Smooth muscle cell (in vitro differentiated cells): ENCODE measurements at regions not wholly inside any gene's neighbourhood (a gene's known extent, or its start where the extent isn't known, plus 50 kb on each side); places are given as distances from the start of the nearest gene placed in this dataset.

ENCODE experiments used
- DNase-seq: peaks from one replicate; lab custom pipeline; 2025; ENCODE audit not compliant: unreplicated experiment; lab: John Stamatoyannopoulos, UW
- H2AFZ ChIP-seq: fragments of 200-600 bp; sonication (generic); 2 replicates; pipeline ENCODE4 v1.6.0; 2016; ENCODE audit warnings: antibody characterized with exemption, low read depth, mild to moderate bottlenecking
- H3F3A ChIP-seq: fragments of 200-600 bp; sonication (generic); 2 replicates; pipeline ENCODE4 v1.6.0; 2017; ENCODE audit warnings: antibody characterized with exemption, low read depth
- H3K27ac ChIP-seq: fragments of 200-600 bp; sonication (generic); 2 replicates; pipeline ENCODE4 v1.5.1; 2016; ENCODE audit warnings: low read depth, mild to moderate bottlenecking
- H3K27me3 ChIP-seq: fragments of 200-600 bp; sonication (generic); 2 replicates; pipeline ENCODE4 v1.6.1; 2016; ENCODE audit warnings: low read depth, mild to moderate bottlenecking
- H3K36me3 ChIP-seq: fragments of 200-600 bp; sonication (generic); 2 replicates; pipeline ENCODE4 v1.5.1; 2016; ENCODE audit warnings: low read depth
- H3K4me1 ChIP-seq: fragments of 200-600 bp; sonication (generic); 2 replicates; pipeline ENCODE4 v1.5.1; 2016; ENCODE audit warnings: low read depth
- H3K4me2 ChIP-seq: fragments of 200-600 bp; sonication (generic); 2 replicates; pipeline ENCODE4 v1.6.0; 2016; ENCODE audit warnings: mild to moderate bottlenecking
- H3K4me3 ChIP-seq: fragments of 200-600 bp; sonication (generic); 2 replicates; pipeline ENCODE4 v1.5.1; 2016; ENCODE audit warnings: mild to moderate bottlenecking
- H3K79me2 ChIP-seq: fragments of 200-600 bp; sonication (generic); 2 replicates; pipeline ENCODE4 v1.6.0; 2016; ENCODE audit warnings: low read depth, mild to moderate bottlenecking
- H3K9ac ChIP-seq: fragments of 200-600 bp; sonication (generic); 2 replicates; pipeline ENCODE4 v1.6.0; 2016; ENCODE audit warnings: low read depth
- H3K9me3 ChIP-seq: fragments of 200-600 bp; sonication (generic); replicated peaks from 2 replicates; pipeline ENCODE4 v1.5.1; 2016; ENCODE audit warnings: low read depth
- H4K20me1 ChIP-seq: fragments of 200-600 bp; sonication (generic); 2 replicates; pipeline ENCODE4 v1.6.0; 2016; ENCODE audit warnings: low read depth
- CTCF ChIP-seq: fragments of 200-600 bp; sonication (generic); IDR thresholded peaks from 2 replicates; pipeline ENCODE4 v1.5.1; 2017; ENCODE audit warnings: borderline replicate concordance, mild to moderate bottlenecking, antibody characterized with exemption; ENCODE audit not compliant: insufficient read depth, poor library complexity, severe bottlenecking
- WGBS: methylation state at CpG from one replicate; pipeline ENCODE4 v1.1.7; 2016; ENCODE audit warnings: low lambda C conversion rate; 5-methylcytosine and 5-hydroxymethylcytosine counted together

- H3F3A ChIP-seq, result no peaks in the 10 kb centered on the region
- no peak overlapping the region for H3K9ac ChIP-seq
- no peak overlapping the region for H3K27ac ChIP-seq
- no peaks in the 10 kb centered on the region for H3K4me1 ChIP-seq
- H3K9me3 ChIP-seq, result no peaks in the 10 kb centered on the region
- no peak for DNase-seq
- no peak overlapping the region for H3K4me3 ChIP-seq
- TF ChIP-seq CTCF, result no peak
- no peaks in the 10 kb centered on the region for H3K27me3 ChIP-seq
- H3K36me3 ChIP-seq, result no peaks in the 10 kb centered on the region
- H3K79me2 ChIP-seq, result no peaks in the 10 kb centered on the region
- no peak overlapping the region for H3K4me2 ChIP-seq
- H4K20me1 ChIP-seq, result no peaks in the 10 kb centered on the region
- no peak overlapping the region for H2AFZ ChIP-seq
- WGBS, result 76% methylated on average over 3 of the region's 3 CpGs
These were observed 272.9 kb upstream of the BCHE start for GRCh38 chr3:166110102-166110501.

- DNase-seq, result no peak
- H3K4me3 ChIP-seq, result no peak overlapping the region
These were observed 267.7 kb upstream of the BCHE start for GRCh38 chr3:166104938-166105337.

GRCh38 chr3:166100730-166101129, 263.5 kb upstream of the BCHE start:
- Histone ChIP-seq H3K36me3 (no peaks in the 10 kb centered on the region), H3K79me2 (no peaks in the 10 kb centered on the region), H3K27ac (no peak overlapping the region), H3F3A (no peaks in the 10 kb centered on the region), H3K27me3 (no peaks in the 10 kb centered on the region), H3K4me3 (no peak overlapping the region), H2AFZ (no peak overlapping the region), H4K20me1 (no peaks in the 10 kb centered on the region), H3K4me2 (no peak overlapping the region), H3K9ac (no peak overlapping the region), H3K9me3 (no peaks in the 10 kb centered on the region), H3K4me1 (no peaks in the 10 kb centered on the region)
- 94% methylated on average over 1 of the region's 1 CpG for WGBS
- no peak for TF ChIP-seq CTCF
- no peak for DNase-seq

More at GRCh38 chr3:166104938-166105337, 267.7 kb upstream of the BCHE start:
- H3K4me2 ChIP-seq, result no peak overlapping the region
- no peak overlapping the region for H3K9ac ChIP-seq
- no peaks in the 10 kb centered on the region for H3K9me3 ChIP-seq
- H3K79me2 ChIP-seq, result no peaks in the 10 kb centered on the region
- no peak for TF ChIP-seq CTCF
- no peaks in the 10 kb centered on the region for H3K36me3 ChIP-seq
- no peaks in the 10 kb centered on the region for H3K27me3 ChIP-seq
- no peaks in the 10 kb centered on the region for H3F3A ChIP-seq
- H2AFZ ChIP-seq, result no peak overlapping the region
- no peaks in the 10 kb centered on the region for H3K4me1 ChIP-seq
- no peak overlapping the region for H3K27ac ChIP-seq
- H4K20me1 ChIP-seq, result no peaks in the 10 kb centered on the region

- H4K20me1 ChIP-seq, result no peaks in the 10 kb centered on the region
- no peak for DNase-seq
- 57% methylated on average over 3 of the region's 3 CpGs for WGBS
- no peak overlapping the region for H3K4me3 ChIP-seq
- no peak overlapping the region for H3K9ac ChIP-seq
- no peaks in the 10 kb centered on the region for H3K9me3 ChIP-seq
- no peaks in the 10 kb centered on the region for H3K4me1 ChIP-seq
- no peak overlapping the region for H3K4me2 ChIP-seq
- H3F3A ChIP-seq, result no peaks in the 10 kb centered on the region
- H3K27me3 ChIP-seq, result no peaks in the 10 kb centered on the region
- H3K27ac ChIP-seq, result no peak overlapping the region
- no peak for TF ChIP-seq CTCF
- no peaks in the 10 kb centered on the region for H3K79me2 ChIP-seq
- H2AFZ ChIP-seq, result no peak overlapping the region
- no peaks in the 10 kb centered on the region for H3K36me3 ChIP-seq
These were observed 252.4 kb upstream of the BCHE start for GRCh38 chr3:166089575-166089974.
